OCI-LY1 (cell line): ENCODE measurements at regions not wholly inside any gene's neighbourhood (a gene's known extent, or its start where the extent isn't known, plus 50 kb on each side); places are given as distances from the start of the nearest gene placed in this dataset.

Source experiments
- H2AFZ ChIP-seq: fragments of 200-600 bp; sonication (generic), shearing (Covaris generic); 2 replicates; pipeline ENCODE4 v1.6.0; 2014; ENCODE audit warnings: antibody characterized with exemption, mild to moderate bottlenecking, low read length
- H3F3A ChIP-seq: fragments of 200-600 bp; sonication (generic), shearing (Covaris generic); 2 replicates; pipeline ENCODE4 v1.6.0; 2014; ENCODE audit warnings: mild to moderate bottlenecking, antibody characterized with exemption, low read length, moderate library complexity; ENCODE audit not compliant: insufficient read depth
- H3K27ac ChIP-seq: fragments of 200-600 bp; sonication (generic); 2 replicates; pipeline ENCODE4 v1.5.1; 2014; ENCODE audit warnings: low read length, mixed run types, mild to moderate bottlenecking, low read depth; ENCODE audit not compliant: poor library complexity, severe bottlenecking
- H3K27me3 ChIP-seq: fragments of 200-600 bp; sonication (generic); 2 replicates; pipeline ENCODE4 v1.6.0; 2014; ENCODE audit warnings: antibody characterized with exemption, mild to moderate bottlenecking, low read length, moderate library complexity; ENCODE audit not compliant: insufficient read depth
- H3K36me3 ChIP-seq: fragments of 200-600 bp; sonication (generic); 2 replicates; pipeline ENCODE4 v1.6.1; 2014; ENCODE audit warnings: mild to moderate bottlenecking, antibody characterized with exemption, low read length, moderate library complexity, mixed read lengths; ENCODE audit not compliant: insufficient read depth
- H3K4me1 ChIP-seq: fragments of 200-600 bp; sonication (generic); 2 replicates; pipeline ENCODE4 v1.5.1; 2014; ENCODE audit warnings: mild to moderate bottlenecking, low read length, moderate library complexity; ENCODE audit not compliant: insufficient read depth, severe bottlenecking
- H3K4me2 ChIP-seq: fragments of 200-600 bp; sonication (generic), shearing (Covaris generic); 2 replicates; pipeline ENCODE4 v1.6.1; 2014; ENCODE audit warnings: low read length
- H3K4me3 ChIP-seq: fragments of 200-600 bp; sonication (generic); 2 replicates; pipeline ENCODE4 v1.5.1; 2014; ENCODE audit warnings: low read length, low read depth, mild to moderate bottlenecking, mixed read lengths; ENCODE audit not compliant: poor library complexity, severe bottlenecking
- H3K79me2 ChIP-seq: fragments of 200-600 bp; shearing (Covaris generic); 2 replicates; pipeline ENCODE4 v1.6.1; 2016; ENCODE audit warnings: mixed run types, low read length, mixed read lengths; ENCODE audit not compliant: insufficient read depth
- H3K9ac ChIP-seq: fragments of 200-600 bp; sonication (generic), shearing (Covaris generic); 2 replicates; pipeline ENCODE4 v1.6.1; 2014; ENCODE audit warnings: mild to moderate bottlenecking, low read length, mixed read lengths
- H3K9me2 ChIP-seq: fragments of 200-600 bp; sonication (generic), shearing (Covaris generic); 2 replicates; pipeline ENCODE4 v1.6.1; 2014; ENCODE audit warnings: low read depth, mild to moderate bottlenecking, low read length, mixed read lengths
- H3K9me3 ChIP-seq: fragments of 200-600 bp; shearing (Covaris generic); 2 replicates; pipeline ENCODE4 v1.6.1; 2014; ENCODE audit warnings: low read length, mixed read lengths
- H4K20me1 ChIP-seq: fragments of 200-600 bp; sonication (generic), shearing (Covaris generic); 2 replicates; pipeline ENCODE4 v1.6.0; 2016; ENCODE audit warnings: mild to moderate bottlenecking, low read length; ENCODE audit not compliant: insufficient read depth
- EZH2 ChIP-seq: fragments of 200-600 bp; sonication (generic), shearing (Covaris generic); IDR thresholded peaks from 2 replicates; pipeline ENCODE4 v1.8.0; 2017; ENCODE audit warnings: borderline replicate concordance, mixed run types, mild to moderate bottlenecking, antibody characterized with exemption, low read length, moderate library complexity, mixed read lengths
- TF ChIP-seq, protein P1 (sequence below): fragments of 200-600 bp; sonication (generic), shearing (Covaris generic); IDR thresholded peaks from 2 replicates; pipeline ENCODE4 v1.5.1; 2017; ENCODE audit warnings: mild to moderate bottlenecking, antibody characterized with exemption, low read length, moderate library complexity, mixed read lengths

DNA sequence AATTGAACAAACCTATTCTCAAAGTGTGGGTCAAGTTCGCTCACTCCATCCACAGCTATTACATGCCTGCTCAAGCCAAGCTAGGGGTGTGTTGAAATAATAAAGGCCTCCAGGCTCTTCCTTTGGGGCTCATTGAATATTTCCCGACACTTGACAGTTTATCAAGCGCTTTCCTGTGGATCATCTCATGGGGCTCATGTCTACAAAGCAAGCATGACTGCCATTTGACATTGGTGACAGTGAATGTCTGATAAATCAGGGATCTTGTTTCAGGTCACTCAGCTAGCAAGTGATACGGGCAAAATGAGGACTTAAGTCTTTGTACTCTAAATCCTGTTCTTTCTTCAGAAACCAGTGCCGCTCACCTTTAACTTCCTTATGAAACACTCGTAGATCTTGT lies 542.6 kb downstream of the TOX3 start:
- H3K27me3 ChIP-seq, result no peaks in the 10 kb centered on the region
- TF ChIP-seq, protein P1, sequence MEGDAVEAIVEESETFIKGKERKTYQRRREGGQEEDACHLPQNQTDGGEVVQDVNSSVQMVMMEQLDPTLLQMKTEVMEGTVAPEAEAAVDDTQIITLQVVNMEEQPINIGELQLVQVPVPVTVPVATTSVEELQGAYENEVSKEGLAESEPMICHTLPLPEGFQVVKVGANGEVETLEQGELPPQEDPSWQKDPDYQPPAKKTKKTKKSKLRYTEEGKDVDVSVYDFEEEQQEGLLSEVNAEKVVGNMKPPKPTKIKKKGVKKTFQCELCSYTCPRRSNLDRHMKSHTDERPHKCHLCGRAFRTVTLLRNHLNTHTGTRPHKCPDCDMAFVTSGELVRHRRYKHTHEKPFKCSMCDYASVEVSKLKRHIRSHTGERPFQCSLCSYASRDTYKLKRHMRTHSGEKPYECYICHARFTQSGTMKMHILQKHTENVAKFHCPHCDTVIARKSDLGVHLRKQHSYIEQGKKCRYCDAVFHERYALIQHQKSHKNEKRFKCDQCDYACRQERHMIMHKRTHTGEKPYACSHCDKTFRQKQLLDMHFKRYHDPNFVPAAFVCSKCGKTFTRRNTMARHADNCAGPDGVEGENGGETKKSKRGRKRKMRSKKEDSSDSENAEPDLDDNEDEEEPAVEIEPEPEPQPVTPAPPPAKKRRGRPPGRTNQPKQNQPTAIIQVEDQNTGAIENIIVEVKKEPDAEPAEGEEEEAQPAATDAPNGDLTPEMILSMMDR, result no peak
- no peak for TF ChIP-seq EZH2
- H4K20me1 ChIP-seq, result no peaks in the 10 kb centered on the region
- H3K27ac ChIP-seq, result no peak overlapping the region
- no peaks in the 10 kb centered on the region for H3K79me2 ChIP-seq
- H3K4me2 ChIP-seq, result no peak overlapping the region
- H3F3A ChIP-seq, result no peaks in the 10 kb centered on the region
- H3K9me2 ChIP-seq, result no peaks in the 10 kb centered on the region
- no peak overlapping the region for H3K9ac ChIP-seq
- H3K9me3 ChIP-seq, result no peaks in the 10 kb centered on the region
- H3K4me3 ChIP-seq, result no peak overlapping the region
- H3K36me3 ChIP-seq, result no peaks in the 10 kb centered on the region
- no peaks in the 10 kb centered on the region for H3K4me1 ChIP-seq
- H2AFZ ChIP-seq, result no peak overlapping the region

DNA sequence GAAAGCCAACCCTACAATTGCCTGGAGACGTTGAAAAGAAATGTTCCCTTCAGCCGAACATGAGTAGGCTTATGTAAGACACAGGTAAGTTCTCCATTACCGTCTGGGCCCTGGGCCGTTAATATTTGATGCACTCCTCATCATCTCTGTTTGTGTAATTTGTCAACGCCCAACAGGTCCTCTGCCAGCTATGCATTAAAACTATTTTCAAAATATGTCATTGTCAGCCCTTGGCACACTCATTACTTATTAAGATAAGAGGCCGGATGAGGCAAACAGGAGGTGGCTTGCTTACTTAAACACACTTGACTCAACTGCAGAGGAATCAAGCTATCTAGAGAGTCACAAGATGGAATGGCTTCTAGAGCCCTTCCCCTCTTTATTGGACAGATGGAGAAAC lies 544.9 kb downstream of the TOX3 start:
- H3K4me1 ChIP-seq, result no peaks in the 10 kb centered on the region
- no peak overlapping the region for H3K4me3 ChIP-seq
- H3K79me2 ChIP-seq, result no peaks in the 10 kb centered on the region
- H3K9me3 ChIP-seq, result no peaks in the 10 kb centered on the region
- H2AFZ ChIP-seq, result no peak overlapping the region
- no peaks in the 10 kb centered on the region for H3K36me3 ChIP-seq
- H4K20me1 ChIP-seq, result no peaks in the 10 kb centered on the region
- H3K9me2 ChIP-seq, result no peaks in the 10 kb centered on the region
- H3F3A ChIP-seq, result no peaks in the 10 kb centered on the region
- TF ChIP-seq EZH2, result no peak
- TF ChIP-seq, protein P1, result no peak
- no peaks in the 10 kb centered on the region for H3K27me3 ChIP-seq
- H3K27ac ChIP-seq, result no peak overlapping the region
- H3K4me2 ChIP-seq, result no peak overlapping the region
- no peak overlapping the region for H3K9ac ChIP-seq

DNA sequence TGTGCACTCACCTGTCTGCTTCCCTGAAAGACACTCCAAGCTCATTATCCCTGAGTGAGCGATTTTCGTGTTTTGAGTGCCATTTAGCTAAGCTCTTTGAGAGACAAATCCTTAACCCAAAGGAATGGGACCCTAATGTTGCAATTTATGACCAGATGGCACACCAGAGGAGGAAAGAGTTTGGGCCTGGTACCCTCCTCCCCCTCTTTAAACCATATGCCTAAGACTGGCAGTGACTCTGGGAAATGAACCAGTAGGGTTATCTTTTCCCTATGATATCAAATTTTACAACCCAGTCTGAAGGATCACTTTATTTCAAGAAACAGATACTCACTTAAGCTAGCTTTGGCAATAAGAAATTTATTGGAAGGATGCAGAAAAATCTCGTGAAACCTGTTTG lies 550.4 kb downstream of the TOX3 start:
- Histone ChIP-seq H3K9me3 (no peaks in the 10 kb centered on the region), H3F3A (no peaks in the 10 kb centered on the region), H3K9me2 (no peaks in the 10 kb centered on the region), H2AFZ (no peak overlapping the region), H3K79me2 (no peaks in the 10 kb centered on the region), H4K20me1 (no peaks in the 10 kb centered on the region), H3K4me2 (no peak overlapping the region), H3K9ac (no peak overlapping the region), H3K4me1 (no peaks in the 10 kb centered on the region), H3K27me3 (no peaks in the 10 kb centered on the region), H3K4me3 (no peak overlapping the region), H3K36me3 (no peaks in the 10 kb centered on the region), H3K27ac (no peak overlapping the region)
- TF ChIP-seq, protein P1, result no peak
